OCI-LY7 (cell line): ENCODE measurements at regions not wholly inside any gene's neighbourhood (a gene's known extent, or its start where the extent isn't known, plus 50 kb on each side); places are given as distances from the start of the nearest gene placed in this dataset.

Experiments used
- BruUV-seq: library from RNA; stranded (reverse); fragments of 400-500 nt; replicated peaks from 2 replicates; lab custom pipeline; 2021; lab: Mats Ljungman, UMichigan
- CTCF ChIA-PET: fragments of 300-600 bp; sonication (Branson Sonifier 250); formaldehyde crosslinking; loops from one replicate; lab custom pipeline; 2022; ENCODE audit warnings: antibody characterized with exemption; ENCODE audit not compliant: unreplicated experiment; lab: Charles Lee
- POLR2A ChIA-PET: fragments of 300-600 bp; sonication (Branson Sonifier 250); formaldehyde crosslinking; loops from one replicate; lab custom pipeline; 2022; ENCODE audit warnings: antibody characterized with exemption; lab: Charles Lee
- DNase-seq: peaks from one replicate; pipeline ENCODE4 v3.0.0-alpha.2; 2015; ENCODE audit warnings: low spot score
- H2AFZ ChIP-seq: fragments of 200-600 bp; sonication (generic), shearing (Covaris generic); 2 replicates; pipeline ENCODE4 v1.6.1; 2014; ENCODE audit warnings: mild to moderate bottlenecking, antibody characterized with exemption, low read length, moderate library complexity
- H3K27ac ChIP-seq: fragments of 200-600 bp; sonication (generic); 2 replicates; pipeline ENCODE4 v1.5.1; 2014; ENCODE audit warnings: mixed run types, low read depth, mild to moderate bottlenecking, moderate library complexity, low read length, inconsistent platforms; ENCODE audit not compliant: poor library complexity, severe bottlenecking
- H3K36me3 ChIP-seq: fragments of 200-600 bp; sonication (generic); 2 replicates; pipeline ENCODE4 v1.6.1; 2014; ENCODE audit warnings: mild to moderate bottlenecking, antibody characterized with exemption, low read length, moderate library complexity, mixed read lengths; ENCODE audit not compliant: insufficient read depth
- H3K4me1 ChIP-seq: fragments of 200-600 bp; sonication (generic); 2 replicates; pipeline ENCODE4 v1.5.1; 2014; ENCODE audit warnings: mild to moderate bottlenecking, low read length; ENCODE audit not compliant: insufficient read depth, poor library complexity, severe bottlenecking
- H3K4me2 ChIP-seq: fragments of 200-600 bp; sonication (generic); 2 replicates; pipeline ENCODE4 v1.6.1; 2014; ENCODE audit warnings: mild to moderate bottlenecking, low read length
- H3K4me3 ChIP-seq: fragments of 200-600 bp; sonication (generic); 2 replicates; pipeline ENCODE4 v1.5.1; 2014; ENCODE audit warnings: mild to moderate bottlenecking, low read depth, low read length; ENCODE audit not compliant: poor library complexity, severe bottlenecking
- H3K79me2 ChIP-seq: fragments of 200-600 bp; sonication (generic); 2 replicates; pipeline ENCODE4 v1.6.1; 2016; ENCODE audit warnings: low read depth, mild to moderate bottlenecking, low read length, moderate library complexity, mixed read lengths; ENCODE audit not compliant: insufficient read depth
- H3K9me2 ChIP-seq: fragments of 200-600 bp; sonication (generic); 2 replicates; pipeline ENCODE4 v1.6.1; 2016; ENCODE audit warnings: mild to moderate bottlenecking, low read length, mixed read lengths; ENCODE audit not compliant: insufficient read depth
- H3K9me3 ChIP-seq: fragments of 200-600 bp; sonication (generic); 2 replicates; pipeline ENCODE4 v1.6.1; 2014; ENCODE audit warnings: mild to moderate bottlenecking, mixed run types, low read length, mixed read lengths
- H4K20me1 ChIP-seq: fragments of 200-600 bp; sonication (generic); 2 replicates; pipeline ENCODE4 v1.6.1; 2014; ENCODE audit warnings: mild to moderate bottlenecking, antibody characterized with exemption, low read length, moderate library complexity, mixed read lengths; ENCODE audit not compliant: insufficient read depth
- EZH2phosphoT487 ChIP-seq: fragments of 200-600 bp; sonication (generic); IDR thresholded peaks from 2 replicates; pipeline ENCODE4 v1.6.1; 2018; ENCODE audit warnings: low read depth, borderline replicate concordance, mild to moderate bottlenecking, mixed run types, antibody characterized with exemption, low read length, moderate library complexity, mixed read lengths
- intact Hi-C: fragments of 100-400 bp; cut with micrococcal nuclease; formaldehyde crosslinking; loops from one replicate; pipeline ENCODE4 v1.10.0; 2022; ENCODE audit not compliant: unreplicated experiment
- TF ChIP-seq, protein P1 (sequence below): fragments of 200-600 bp; sonication (generic); conservative IDR thresholded peaks from 2 replicates; pipeline ENCODE4 v1.5.1; 2014; ENCODE audit warnings: mild to moderate bottlenecking, antibody characterized with exemption, low read length, moderate library complexity, mixed read lengths

DNA sequence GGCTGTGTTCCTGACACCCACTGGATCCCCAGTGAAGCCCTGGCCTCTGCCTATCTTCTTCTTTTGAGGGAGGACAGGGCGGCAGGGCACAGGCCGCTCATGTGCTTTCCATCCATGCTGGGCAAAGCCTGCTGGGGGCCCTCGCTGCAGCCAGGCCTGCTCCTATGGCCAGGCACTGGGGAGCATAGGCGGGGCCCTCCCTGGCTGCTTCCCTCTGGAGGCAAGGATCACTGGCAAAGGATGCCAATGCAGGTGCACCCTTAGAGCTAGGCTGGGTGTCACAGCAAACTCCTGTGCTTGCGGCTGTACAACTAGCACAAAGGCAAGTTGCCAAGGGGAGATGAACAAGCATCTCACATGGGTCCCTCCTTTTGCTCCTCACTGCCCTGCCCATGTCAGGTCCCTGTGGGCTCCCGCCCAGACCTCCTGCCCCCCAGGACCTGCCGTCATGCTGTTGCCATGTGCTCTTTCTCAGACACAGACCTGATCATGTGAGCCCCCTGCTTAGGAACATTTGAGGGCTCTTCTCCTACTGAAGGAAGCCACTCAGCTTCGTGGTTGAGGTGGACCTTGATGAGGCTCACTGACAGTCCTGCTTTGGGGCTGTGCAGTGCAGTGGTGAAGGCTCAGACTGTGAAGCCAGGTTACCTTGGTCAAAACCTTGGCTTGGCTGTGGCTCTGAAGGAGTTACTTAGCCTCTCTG, 393.6 kb downstream of the PTPRU start:
- Histone ChIP-seq H3K79me2 (no peaks in the 10 kb centered on the region), H2AFZ (no peak overlapping the region), H3K27ac (no peak overlapping the region), H3K9me3 (no peaks in the 10 kb centered on the region), H3K4me3 (no peak overlapping the region), H4K20me1 (no peaks in the 10 kb centered on the region), H3K4me2 (no peak overlapping the region), H3K9me2 (no peaks in the 10 kb centered on the region), H3K36me3 (no peaks in the 10 kb centered on the region), H3K4me1 (no peaks in the 10 kb centered on the region)
- CTCF ChIA-PET, result no interaction called here
- TF ChIP-seq EZH2phosphoT487, result no peak
- POLR2A ChIA-PET, result no interaction called here
- intact Hi-C loops, result no loop called here
- no TSS peak for BruUV-seq
- DNase-seq, result no peak

DNA sequence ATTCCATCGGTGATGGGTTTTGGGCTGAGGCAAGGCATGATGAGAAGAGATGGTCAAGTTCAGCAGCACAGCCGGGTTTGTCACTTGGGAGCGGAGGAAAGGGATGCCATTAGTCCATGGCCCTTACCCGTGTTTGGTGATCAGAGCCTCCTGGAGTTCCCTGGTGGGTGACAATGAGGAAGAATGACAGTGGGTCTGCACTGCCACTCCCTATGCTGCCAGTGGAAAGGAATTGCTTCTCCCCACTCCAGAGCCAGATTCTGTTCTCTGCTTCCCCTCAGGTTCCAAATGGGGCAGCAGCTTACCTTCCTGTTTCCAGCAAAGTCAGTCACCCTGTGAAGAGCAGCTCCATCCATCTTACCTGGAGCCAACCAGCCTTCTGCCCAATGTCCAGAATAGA, 393.1 kb downstream of the PTPRU start:
- BruUV-seq, result no TSS peak
- Histone ChIP-seq H2AFZ (no peak overlapping the region), H3K36me3 (no peaks in the 10 kb centered on the region), H3K79me2 (no peaks in the 10 kb centered on the region), H3K4me2 (no peak overlapping the region), H4K20me1 (no peaks in the 10 kb centered on the region), H3K4me1 (no peaks in the 10 kb centered on the region), H3K4me3 (no peak overlapping the region), H3K9me3 (no peaks in the 10 kb centered on the region), H3K27ac (no peak overlapping the region), H3K9me2 (no peaks in the 10 kb centered on the region)
- no peak for DNase-seq
- POLR2A ChIA-PET, result no interaction called here
- intact Hi-C loops, result no loop called here
- TF ChIP-seq, protein P1, sequence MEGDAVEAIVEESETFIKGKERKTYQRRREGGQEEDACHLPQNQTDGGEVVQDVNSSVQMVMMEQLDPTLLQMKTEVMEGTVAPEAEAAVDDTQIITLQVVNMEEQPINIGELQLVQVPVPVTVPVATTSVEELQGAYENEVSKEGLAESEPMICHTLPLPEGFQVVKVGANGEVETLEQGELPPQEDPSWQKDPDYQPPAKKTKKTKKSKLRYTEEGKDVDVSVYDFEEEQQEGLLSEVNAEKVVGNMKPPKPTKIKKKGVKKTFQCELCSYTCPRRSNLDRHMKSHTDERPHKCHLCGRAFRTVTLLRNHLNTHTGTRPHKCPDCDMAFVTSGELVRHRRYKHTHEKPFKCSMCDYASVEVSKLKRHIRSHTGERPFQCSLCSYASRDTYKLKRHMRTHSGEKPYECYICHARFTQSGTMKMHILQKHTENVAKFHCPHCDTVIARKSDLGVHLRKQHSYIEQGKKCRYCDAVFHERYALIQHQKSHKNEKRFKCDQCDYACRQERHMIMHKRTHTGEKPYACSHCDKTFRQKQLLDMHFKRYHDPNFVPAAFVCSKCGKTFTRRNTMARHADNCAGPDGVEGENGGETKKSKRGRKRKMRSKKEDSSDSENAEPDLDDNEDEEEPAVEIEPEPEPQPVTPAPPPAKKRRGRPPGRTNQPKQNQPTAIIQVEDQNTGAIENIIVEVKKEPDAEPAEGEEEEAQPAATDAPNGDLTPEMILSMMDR, result no peak
- no peak for TF ChIP-seq EZH2phosphoT487
- CTCF ChIA-PET, result no interaction called here

DNA sequence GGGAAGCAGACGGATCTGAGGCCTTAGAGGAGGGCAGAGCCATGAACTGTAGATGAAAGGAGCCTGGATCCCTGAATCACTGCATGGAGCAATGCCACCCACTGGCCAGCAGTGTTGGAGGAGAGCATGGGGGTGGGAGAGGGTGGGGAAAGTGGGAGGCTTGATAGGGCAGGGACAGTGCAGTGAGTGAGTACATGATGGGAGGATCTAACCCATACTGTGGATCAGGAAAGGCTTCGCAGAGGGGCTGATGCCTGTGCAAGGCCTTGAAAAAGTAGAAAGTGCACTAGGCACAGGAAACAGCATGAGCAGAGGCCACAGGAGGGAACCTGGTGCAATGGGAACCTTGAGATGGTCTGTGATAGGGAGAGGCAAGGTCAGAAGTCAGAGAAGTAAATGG, 391.9 kb downstream of the PTPRU start:
- no peaks in the 10 kb centered on the region for H3K79me2 ChIP-seq
- intact Hi-C loops, result no loop called here
- no peaks in the 10 kb centered on the region for H3K9me3 ChIP-seq
- H3K4me2 ChIP-seq, result no peak overlapping the region
- BruUV-seq, result no TSS peak
- ChIA-PET CTCF (no interaction called here), POLR2A (no interaction called here)
- H4K20me1 ChIP-seq, result no peaks in the 10 kb centered on the region
- no peak for DNase-seq
- TF ChIP-seq, protein P1, result no peak
- no peak for TF ChIP-seq EZH2phosphoT487
- no peak overlapping the region for H2AFZ ChIP-seq
- no peaks in the 10 kb centered on the region for H3K36me3 ChIP-seq
- no peak overlapping the region for H3K27ac ChIP-seq
- H3K9me2 ChIP-seq, result no peaks in the 10 kb centered on the region
- H3K4me1 ChIP-seq, result no peaks in the 10 kb centered on the region
- H3K4me3 ChIP-seq, result no peak overlapping the region
